ENCODE measurements at regions not wholly inside any gene's neighbourhood (a gene's known extent, or its start where the extent isn't known, plus 50 kb on each side); places are given as distances from the start of the nearest gene placed in this dataset.

- FAIRE-seq: no peak
These were observed 531.6 kb downstream of the SHQ1 start for GRCh38 chr3:72316501-72317279.

DNA sequence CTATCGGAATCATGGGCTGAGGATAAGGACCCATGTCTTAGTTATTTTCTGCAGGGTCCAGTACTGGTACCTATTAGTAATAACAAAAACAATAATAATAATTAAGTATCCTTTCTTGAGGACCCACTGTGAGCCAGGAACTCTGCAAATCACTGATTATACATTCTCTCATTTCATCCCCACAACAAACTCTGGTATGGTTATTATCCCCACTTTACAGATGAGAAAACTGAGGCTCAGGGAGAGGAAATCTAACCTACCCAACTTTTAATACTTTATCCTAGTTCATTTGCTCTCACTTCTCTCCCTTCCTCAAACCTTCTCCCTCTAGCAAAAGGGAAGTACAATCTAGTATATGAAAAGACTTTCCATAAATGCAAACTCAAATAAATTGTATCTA, 528.4 kb upstream of the PROK2 start:
- FAIRE-seq: no peak

DNA sequence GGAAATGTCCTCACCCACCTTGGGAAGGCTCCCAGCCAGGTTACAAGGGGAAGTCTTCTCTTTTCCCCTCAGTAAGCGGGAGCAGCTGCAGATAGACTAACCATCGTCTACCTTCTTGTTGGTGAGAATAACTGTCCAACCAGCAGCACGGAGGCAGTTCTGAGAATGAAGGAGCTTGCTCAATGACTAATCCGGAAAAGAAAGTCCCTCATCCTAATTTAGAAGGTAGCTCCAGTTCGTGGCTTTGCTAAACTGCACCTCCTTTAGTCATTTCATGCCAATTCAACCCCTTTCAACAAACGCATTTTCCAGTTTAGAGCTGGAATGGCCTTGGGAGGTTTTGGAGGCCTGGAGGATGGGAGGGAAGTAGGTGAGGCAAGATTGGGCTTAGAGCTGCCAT, 527.4 kb upstream of the PROK2 start:
- FAIRE-seq: no peak

DNA sequence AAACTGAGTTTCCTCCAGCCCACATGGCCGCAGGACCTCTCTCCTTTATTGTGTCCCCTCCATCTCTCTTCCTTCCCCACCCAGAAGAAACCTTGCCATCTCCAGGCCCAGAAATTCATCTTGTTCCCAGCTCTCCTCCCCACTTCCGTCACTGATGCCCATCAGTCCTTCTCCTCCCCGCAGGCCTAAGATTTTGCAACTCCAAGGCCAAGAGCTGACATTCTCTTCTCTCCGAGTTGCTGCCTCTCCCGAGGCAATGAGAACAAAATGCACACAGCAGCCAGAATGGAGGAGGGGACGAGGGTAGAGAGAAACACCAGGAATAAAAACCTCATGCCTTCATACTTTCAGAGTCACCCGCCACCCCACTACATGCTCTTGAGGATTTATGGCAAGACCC, 526.5 kb upstream of the PROK2 start:
- no peak for FAIRE-seq

- no peak for FAIRE-seq
These were observed 525.8 kb upstream of the PROK2 start for GRCh38 chr3:72310419-72311380.

DNA sequence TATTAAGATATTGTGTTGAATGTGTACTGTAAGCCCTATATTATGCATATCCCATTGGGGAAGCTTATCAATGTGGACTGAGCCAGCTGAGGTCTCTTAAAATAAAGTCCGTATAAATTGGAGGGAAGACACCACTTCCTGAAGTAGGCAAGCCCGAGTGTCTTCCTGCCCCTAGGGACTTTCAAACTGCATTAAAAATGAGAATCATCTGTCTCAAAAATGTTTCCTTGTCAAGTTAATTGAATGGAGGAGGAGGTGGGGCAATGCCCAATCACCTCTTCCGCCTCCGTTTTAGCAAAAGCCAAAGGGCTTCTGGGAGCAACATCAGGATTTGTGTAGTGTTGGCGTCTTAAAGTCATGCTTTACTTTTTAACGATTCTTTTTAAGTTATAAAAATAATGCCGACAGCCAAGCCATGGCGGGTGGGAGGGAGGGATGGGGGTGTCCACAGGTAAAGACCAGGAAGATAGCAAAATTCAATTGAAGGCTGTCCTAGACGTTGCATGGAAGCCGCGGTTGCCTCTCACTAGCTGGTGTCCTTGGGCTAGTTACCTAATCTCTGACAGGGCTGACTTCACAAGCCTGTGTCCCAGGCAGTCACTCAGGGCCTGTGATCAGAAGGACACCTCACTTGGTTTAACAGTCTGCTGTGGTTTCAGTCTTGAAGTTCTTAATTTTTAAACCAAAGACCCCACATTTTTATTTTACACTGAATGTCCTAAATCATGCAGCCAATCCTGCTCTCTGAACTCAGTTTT, 524.9 kb upstream of the PROK2 start:
- no peak for FAIRE-seq

DNA sequence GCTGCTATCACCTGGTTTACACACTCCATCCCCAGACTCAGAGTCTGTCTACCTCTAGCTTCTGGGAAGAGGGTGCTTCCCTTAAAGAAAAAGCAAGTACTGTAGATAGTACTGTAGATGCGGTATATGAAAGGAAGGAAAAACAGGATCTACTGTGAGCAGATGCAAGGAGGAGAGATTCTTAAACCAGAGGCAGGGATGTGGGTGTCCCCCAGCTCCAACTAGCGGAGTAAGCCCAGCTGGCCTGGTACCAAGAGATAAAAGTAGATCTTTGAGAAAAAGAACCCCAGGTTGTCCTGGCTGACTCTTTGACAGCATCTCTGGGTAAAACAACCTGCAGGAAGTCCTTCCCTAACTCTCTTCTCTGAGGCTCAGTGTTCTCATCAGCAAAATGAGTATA, 523.7 kb upstream of the PROK2 start:
- no peak for FAIRE-seq

GRCh38 chr3:72307438-72308115, 522.6 kb upstream of the PROK2 start:
- no peak for FAIRE-seq

DNA sequence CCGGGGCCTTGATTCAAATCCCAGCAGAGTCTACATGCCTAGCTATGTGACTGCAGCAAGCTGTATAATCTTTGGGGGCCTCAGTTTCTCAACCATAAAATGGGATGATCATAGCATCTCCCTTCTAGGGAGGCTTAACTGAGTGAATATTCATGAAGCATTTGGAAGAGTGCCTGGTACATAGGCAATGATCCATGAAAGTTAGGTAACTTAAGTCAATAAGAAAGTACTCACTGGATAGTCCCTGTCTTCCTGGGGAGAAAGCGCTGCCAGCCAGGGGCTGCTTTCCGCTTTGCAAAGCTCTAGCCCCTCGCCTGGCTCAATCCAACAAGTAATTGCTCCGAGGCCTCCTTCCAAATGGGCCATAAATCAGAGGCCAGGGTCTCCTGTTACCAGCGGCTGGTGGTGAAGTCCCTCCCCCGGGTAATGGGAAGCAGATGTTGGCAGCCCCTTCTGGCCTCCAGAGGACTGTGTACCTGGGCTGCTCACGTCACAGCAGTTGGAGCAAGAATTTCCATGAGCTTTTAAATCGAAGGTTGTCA, 521.9 kb upstream of the PROK2 start:
- FAIRE-seq: no peak

- no peak for FAIRE-seq
These were observed 519.0 kb upstream of the PROK2 start for GRCh38 chr3:72303926-72304325.

DNA sequence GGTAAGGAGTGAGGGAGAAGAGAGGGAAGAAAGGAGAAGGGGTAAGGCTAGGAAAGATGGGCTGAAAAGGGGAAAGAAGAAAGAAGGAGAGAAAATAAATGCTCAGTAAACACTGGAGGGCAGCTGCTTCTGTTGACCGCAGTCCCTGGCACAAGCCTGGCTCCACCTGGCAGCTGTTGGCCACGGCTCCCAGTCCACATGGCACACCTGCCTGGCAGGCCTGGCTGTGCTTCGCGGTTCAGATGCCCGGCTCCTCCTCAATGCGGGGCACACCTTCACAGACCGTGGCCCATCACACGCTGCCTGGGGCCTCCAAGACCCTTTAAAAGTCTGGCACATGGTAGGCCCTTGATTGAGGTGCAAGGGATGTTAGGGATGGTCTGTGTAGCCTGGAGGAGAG, 516.8 kb upstream of the PROK2 start:
- FAIRE-seq: no peak

GRCh38 chr3:72300621-72301020, 515.7 kb upstream of the PROK2 start:
- no peak for FAIRE-seq

DNA sequence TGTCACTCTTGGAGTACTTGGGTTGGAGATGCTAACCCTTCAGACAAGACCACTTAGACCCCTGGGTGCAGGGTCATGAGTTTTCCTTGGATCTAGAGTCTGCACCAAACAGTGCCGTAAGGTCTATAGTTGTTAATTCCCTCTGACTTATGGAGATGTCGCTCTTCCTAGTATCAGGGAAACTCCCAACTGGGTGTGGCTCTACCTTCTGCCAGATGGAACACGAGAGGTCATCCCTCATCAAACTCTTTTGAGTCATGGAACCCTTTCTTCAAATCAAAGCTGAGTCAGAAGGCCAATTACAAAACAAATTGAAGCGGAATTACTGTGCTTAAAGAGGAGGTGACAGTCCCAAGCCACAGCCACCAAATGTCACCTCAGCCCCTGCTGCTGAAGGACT, 514.9 kb upstream of the PROK2 start:
- FAIRE-seq: no peak

GRCh38 chr3:72299321-72299802, 514.4 kb upstream of the PROK2 start:
- no peak for FAIRE-seq

GRCh38 chr3:72298201-72299152, 513.5 kb upstream of the PROK2 start:
- no peak for FAIRE-seq

DNA sequence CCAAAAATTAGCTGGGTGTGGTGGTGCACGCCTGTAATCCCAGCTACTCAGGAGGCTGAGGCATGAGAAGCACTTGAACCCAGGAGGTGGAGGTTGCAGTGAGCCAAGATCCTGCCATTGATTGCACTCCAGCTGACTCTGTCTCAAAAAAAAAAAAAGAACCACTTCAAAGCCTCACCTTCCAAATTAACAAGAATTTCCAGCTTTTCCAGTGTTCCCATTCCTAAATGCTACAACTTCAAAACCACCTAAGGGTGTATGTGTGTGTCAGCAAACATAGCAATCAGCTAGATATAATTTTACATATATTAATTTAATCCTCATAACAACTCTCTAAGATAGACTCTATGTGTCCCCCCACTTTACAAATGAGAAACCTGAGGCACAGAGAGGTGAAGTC, 512.5 kb upstream of the PROK2 start:
- FAIRE-seq: no peak

GRCh38 chr3:72296477-72297111, 511.6 kb upstream of the PROK2 start:
- FAIRE-seq: no peak

DNA sequence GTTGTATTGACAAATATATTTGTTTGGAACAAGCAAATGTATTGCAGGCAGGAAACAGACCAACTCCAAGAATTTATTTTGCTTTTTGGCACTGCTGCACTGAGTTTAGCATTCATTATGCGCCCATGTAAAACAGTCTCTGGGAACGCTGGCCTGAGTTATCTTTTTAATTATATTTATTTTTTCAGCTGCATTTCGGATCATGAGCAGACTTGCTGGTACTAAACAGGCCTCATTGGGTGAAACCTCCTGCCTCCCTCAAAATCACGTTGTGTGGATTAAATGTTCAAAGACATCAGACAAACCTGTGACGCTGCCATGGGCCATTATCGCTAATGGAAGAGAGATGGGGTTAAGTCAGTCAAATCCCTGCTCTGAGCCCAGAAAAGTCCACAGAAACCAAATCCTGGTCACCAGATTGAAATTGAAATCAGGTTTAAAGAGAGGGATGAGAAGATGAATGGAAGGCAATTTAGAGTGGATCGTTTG, 511.1 kb upstream of the PROK2 start:
- FAIRE-seq: no peak

- FAIRE-seq: no peak
These were observed 510.5 kb upstream of the PROK2 start for GRCh38 chr3:72295276-72295961.
